HG02678 (cell line): ENCODE measurements at regions not wholly inside any gene's neighbourhood (a gene's known extent, or its start where the extent isn't known, plus 50 kb on each side); places are given as distances from the start of the nearest gene placed in this dataset.
"Not testable (repeated sequence)": the region's sequence is repeated elsewhere in the genome, so short reads cannot be mapped to it uniquely, and the experiment has no call there.

Source experiments
- ATAC-seq: cut with Tn5 transposase; IDR thresholded peaks from one replicate; pipeline ENCODE4 v1.9.1; 2021; ENCODE audit warnings: mild to moderate bottlenecking, moderate library complexity; ENCODE audit not compliant: unreplicated experiment

- ATAC-seq: no peak
Measured at GRCh38 chr9:85112391-85112790, 442.9 kb downstream of the NTRK2 start.

DNA sequence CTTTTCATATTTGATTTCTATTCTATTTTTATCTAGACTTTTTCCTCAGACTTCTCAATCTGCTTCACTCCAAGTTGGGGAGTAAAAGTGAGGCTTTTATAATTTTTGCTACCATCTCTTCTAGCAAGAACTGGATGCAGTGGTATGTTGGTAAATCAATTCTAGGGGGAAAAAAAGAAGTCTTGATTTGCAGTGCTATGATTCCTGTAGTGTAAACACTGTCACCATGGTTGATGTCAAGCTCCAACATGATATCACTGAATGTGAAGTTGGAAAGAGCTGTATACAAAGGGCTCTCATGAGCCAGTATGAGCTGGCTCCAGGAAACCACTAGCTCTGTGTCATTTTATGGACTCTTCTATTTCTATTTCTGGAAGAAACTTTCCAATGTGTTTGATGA is 439.2 kb downstream of the NTRK2 start:
- no peak for ATAC-seq

- no peak for ATAC-seq
Measured at GRCh38 chr9:85108229-85108628, 438.7 kb downstream of the NTRK2 start.

DNA sequence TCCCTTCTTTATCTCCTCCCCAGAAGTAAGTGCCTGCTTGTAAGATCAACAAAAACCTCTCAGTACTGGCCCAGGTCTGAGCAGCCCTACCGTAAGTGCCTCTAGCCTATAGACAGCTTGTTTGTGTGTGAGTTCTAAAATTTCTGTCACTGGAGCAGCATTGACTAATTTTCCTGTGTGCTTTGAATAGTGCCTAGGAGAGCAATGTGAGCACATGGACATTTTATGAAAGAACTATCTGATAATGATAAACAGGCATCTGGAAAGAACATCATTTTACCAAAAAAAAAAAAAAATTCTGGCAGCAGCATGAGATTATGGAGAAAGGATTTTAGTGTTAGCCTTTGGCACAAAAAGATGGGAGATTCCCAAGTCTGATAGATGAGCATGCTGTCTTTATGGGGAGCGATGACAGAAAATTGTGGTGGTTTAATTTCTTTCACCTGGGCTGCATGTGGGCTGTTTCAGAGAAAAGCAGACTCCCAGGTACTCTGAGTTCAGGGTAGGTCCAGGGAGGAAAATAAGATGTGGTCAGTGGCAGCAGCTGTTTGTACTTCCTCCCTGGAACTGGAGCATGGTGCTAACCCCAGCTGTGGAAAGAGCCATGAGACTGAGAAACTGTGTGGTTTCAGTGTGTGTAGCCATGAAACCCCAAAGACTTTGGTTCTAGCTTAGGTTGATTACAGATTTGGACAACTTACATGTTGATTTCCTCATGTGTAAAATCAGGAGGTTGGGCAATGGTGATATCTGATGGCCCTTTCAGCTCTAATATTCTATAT is 419.9 kb downstream of the NTRK2 start:
- no peak for ATAC-seq

GRCh38 chr9:85081963-85082362 is 412.4 kb downstream of the NTRK2 start:
- ATAC-seq: no peak

- ATAC-seq: no peak
Measured at GRCh38 chr9:85079349-85079748, 409.8 kb downstream of the NTRK2 start.

- no peak for ATAC-seq
Measured at GRCh38 chr9:85077944-85078343, 408.4 kb downstream of the NTRK2 start.

DNA sequence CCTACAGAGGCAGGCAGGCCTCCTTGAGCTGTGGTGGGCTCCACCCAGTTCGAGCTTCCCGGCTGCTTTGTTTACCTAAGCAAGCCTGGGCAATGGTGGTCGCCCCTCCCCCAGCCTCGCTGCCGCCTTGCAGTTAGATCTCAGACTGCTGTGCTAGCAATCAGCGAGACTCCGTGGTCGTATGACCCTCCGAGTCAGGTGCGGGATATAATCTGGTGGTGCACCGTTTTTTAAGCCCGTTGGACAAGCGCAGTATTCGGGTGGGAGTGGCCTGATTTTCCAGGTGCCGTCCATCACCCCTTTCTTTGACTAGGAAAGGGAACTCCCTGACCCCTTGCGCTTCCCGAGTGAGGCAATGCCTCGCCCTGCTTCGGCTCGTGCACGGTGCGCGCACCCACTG is 407.6 kb downstream of the NTRK2 start:
- not testable (repeated sequence) for ATAC-seq
